ENCODE measurements at regions not wholly inside any gene's neighbourhood (a gene's known extent, or its start where the extent isn't known, plus 50 kb on each side); places are given as distances from the start of the nearest gene placed in this dataset.

- Mint-ChIP-seq H3K27ac (no peak overlapping the region), H3K4me1 (peaks cover 2% of the 10 kb centered on the region), H3K27me3 (peaks cover 46% of the 10 kb centered on the region), H3K4me3 (no peak overlapping the region), H3K36me3 (ENCODE audit: low read depth) (no peaks in the 10 kb centered on the region)
- ATAC-seq = no peak
- DNase-seq = no peak
- H3K9me3 ChIP-seq (ENCODE audit: control insufficient read depth, low read length, poor library complexity, severe bottlenecking) = no peaks in the 10 kb centered on the region
Measured at GRCh38 chr7:156438011-156438410, 202.6 kb upstream of the RNF32 start.

- Mint-ChIP-seq H3K4me3 (no peak overlapping the region), H3K4me1 (peaks cover 2% of the 10 kb centered on the region), H3K36me3 (ENCODE audit: low read depth) (no peaks in the 10 kb centered on the region), H3K27ac (no peak overlapping the region), H3K27me3 (peaks cover 37% of the 10 kb centered on the region)
- DNase-seq (no peak), ATAC-seq (no peak)
- no peaks in the 10 kb centered on the region for H3K9me3 ChIP-seq (ENCODE audit: control insufficient read depth, low read length, poor library complexity, severe bottlenecking)
Measured at GRCh38 chr7:156437021-156437614, 203.5 kb upstream of the RNF32 start.

GRCh38 chr7:156435486-156436231 is 204.9 kb upstream of the RNF32 start:
- Mint-ChIP-seq H3K4me3 (no peak overlapping the region), H3K27me3 (peaks cover 46% of the 10 kb centered on the region)

GRCh38 chr7:156434706-156435105 is 205.9 kb upstream of the RNF32 start:
- no peaks in the 10 kb centered on the region for H3K9me3 ChIP-seq (ENCODE audit: control insufficient read depth, low read length, poor library complexity, severe bottlenecking)
- Mint-ChIP-seq H3K27me3 (peaks cover 45% of the 10 kb centered on the region), H3K4me1 (peaks cover 2% of the 10 kb centered on the region), H3K36me3 (ENCODE audit: low read depth) (no peaks in the 10 kb centered on the region), H3K4me3 (no peak overlapping the region), H3K27ac (no peak overlapping the region)
- ATAC-seq (no peak), DNase-seq (no peak)

More at GRCh38 chr7:156435486-156436231, 204.9 kb upstream of the RNF32 start:
- no peaks in the 10 kb centered on the region for H3K36me3 Mint-ChIP-seq (ENCODE audit: low read depth)
- no peaks in the 10 kb centered on the region for H3K9me3 ChIP-seq (ENCODE audit: control insufficient read depth, low read length, poor library complexity, severe bottlenecking)
- peaks cover 2% of the 10 kb centered on the region for H3K4me1 Mint-ChIP-seq
- H3K27ac Mint-ChIP-seq = no peak overlapping the region
- no peak for DNase-seq
- no peak for ATAC-seq

- no peak overlapping the region for H3K27ac Mint-ChIP-seq
- no peak for ATAC-seq
- H3K9me3 ChIP-seq (ENCODE audit: control insufficient read depth, low read length, poor library complexity, severe bottlenecking) = no peaks in the 10 kb centered on the region
- DNase-seq = no peak
- no peak overlapping the region for H3K4me3 Mint-ChIP-seq
- H3K36me3 Mint-ChIP-seq (ENCODE audit: low read depth) = no peaks in the 10 kb centered on the region
- H3K4me1 Mint-ChIP-seq = peaks cover 2% of the 10 kb centered on the region
- H3K27me3 Mint-ChIP-seq = peaks cover 48% of the 10 kb centered on the region
Measured at GRCh38 chr7:156432018-156432417, 208.6 kb upstream of the RNF32 start.

GRCh38 chr7:156430109-156430508 is 210.5 kb upstream of the RNF32 start:
- H3K4me1 Mint-ChIP-seq = peaks cover 2% of the 10 kb centered on the region
- no peak overlapping the region for H3K4me3 Mint-ChIP-seq
- H3K27ac Mint-ChIP-seq = no peak overlapping the region
- no peak for DNase-seq
- H3K9me3 ChIP-seq (ENCODE audit: control insufficient read depth, low read length, poor library complexity, severe bottlenecking) = no peaks in the 10 kb centered on the region
- H3K27me3 Mint-ChIP-seq = peaks cover 45% of the 10 kb centered on the region
- no peaks in the 10 kb centered on the region for H3K36me3 Mint-ChIP-seq (ENCODE audit: low read depth)
- ATAC-seq = no peak

GRCh38 chr7:156429514-156429913 is 211.1 kb upstream of the RNF32 start:
- H3K9me3 ChIP-seq (ENCODE audit: control insufficient read depth, low read length, poor library complexity, severe bottlenecking) = no peaks in the 10 kb centered on the region
- H3K27ac Mint-ChIP-seq = no peak overlapping the region
- DNase-seq (no peak), ATAC-seq (no peak)
- peaks cover 1% of the 10 kb centered on the region for H3K4me1 Mint-ChIP-seq
- H3K4me3 Mint-ChIP-seq = no peak overlapping the region
- H3K27me3 Mint-ChIP-seq = peaks cover 45% of the 10 kb centered on the region
- H3K36me3 Mint-ChIP-seq (ENCODE audit: low read depth) = no peaks in the 10 kb centered on the region

GRCh38 chr7:156423876-156424275 is 216.7 kb upstream of the RNF32 start:
- H3K4me3 Mint-ChIP-seq = no peak overlapping the region
- DNase-seq = no peak

GRCh38 chr7:156420496-156420895 is 220.1 kb upstream of the RNF32 start:
- no peak overlapping the region for H3K27ac Mint-ChIP-seq
- DNase-seq (no peak), ATAC-seq (no peak)
- H3K27me3 Mint-ChIP-seq = peaks cover 24% of the 10 kb centered on the region
- no peaks in the 10 kb centered on the region for H3K4me1 Mint-ChIP-seq
- no peaks in the 10 kb centered on the region for H3K9me3 ChIP-seq (ENCODE audit: control insufficient read depth, low read length, poor library complexity, severe bottlenecking)
- no peak overlapping the region for H3K4me3 Mint-ChIP-seq
- H3K36me3 Mint-ChIP-seq (ENCODE audit: low read depth) = no peaks in the 10 kb centered on the region

More at GRCh38 chr7:156423876-156424275, 216.7 kb upstream of the RNF32 start:
- Mint-ChIP-seq H3K36me3 (ENCODE audit: low read depth) (no peaks in the 10 kb centered on the region), H3K27ac (no peak overlapping the region), H3K4me1 (no peaks in the 10 kb centered on the region), H3K27me3 (peaks cover 23% of the 10 kb centered on the region)
- H3K9me3 ChIP-seq (ENCODE audit: control insufficient read depth, low read length, poor library complexity, severe bottlenecking) = no peaks in the 10 kb centered on the region
- ATAC-seq = no peak

- no peak overlapping the region for H3K27ac Mint-ChIP-seq
- no peaks in the 10 kb centered on the region for H3K4me1 Mint-ChIP-seq
- H3K4me3 Mint-ChIP-seq = no peak overlapping the region
- H3K36me3 Mint-ChIP-seq (ENCODE audit: low read depth) = no peaks in the 10 kb centered on the region
- no peaks in the 10 kb centered on the region for H3K9me3 ChIP-seq (ENCODE audit: control insufficient read depth, low read length, poor library complexity, severe bottlenecking)
- H3K27me3 Mint-ChIP-seq = peaks cover 25% of the 10 kb centered on the region
- no peak for ATAC-seq
- DNase-seq = no peak
Measured at GRCh38 chr7:156419782-156420181, 220.8 kb upstream of the RNF32 start.

GRCh38 chr7:156402255-156402654 is 238.3 kb upstream of the RNF32 start:
- no peak overlapping the region for H3K4me3 Mint-ChIP-seq
- H3K36me3 Mint-ChIP-seq (ENCODE audit: low read depth) = no peaks in the 10 kb centered on the region
- no peak for DNase-seq
- H3K27me3 Mint-ChIP-seq = peaks cover 15% of the 10 kb centered on the region
- peaks cover 2% of the 10 kb centered on the region for H3K4me1 Mint-ChIP-seq
- H3K9me3 ChIP-seq (ENCODE audit: control insufficient read depth, low read length, poor library complexity, severe bottlenecking) = no peaks in the 10 kb centered on the region
- no peak for ATAC-seq
- H3K27ac Mint-ChIP-seq = no peak overlapping the region

- H3K27me3 Mint-ChIP-seq = peaks cover 19% of the 10 kb centered on the region
- DNase-seq (no peak), ATAC-seq (no peak)
- no peaks in the 10 kb centered on the region for H3K9me3 ChIP-seq (ENCODE audit: control insufficient read depth, low read length, poor library complexity, severe bottlenecking)
- no peaks in the 10 kb centered on the region for H3K36me3 Mint-ChIP-seq (ENCODE audit: low read depth)
- H3K4me3 Mint-ChIP-seq = no peak overlapping the region
- peaks cover 2% of the 10 kb centered on the region for H3K4me1 Mint-ChIP-seq
- no peak overlapping the region for H3K27ac Mint-ChIP-seq
Measured at GRCh38 chr7:156401617-156402016, 239.0 kb upstream of the RNF32 start.

GRCh38 chr7:156400046-156400445 is 240.5 kb upstream of the RNF32 start:
- ATAC-seq (no peak), DNase-seq (no peak)
- Mint-ChIP-seq H3K4me3 (no peak overlapping the region), H3K27me3 (peaks cover 19% of the 10 kb centered on the region), H3K36me3 (ENCODE audit: low read depth) (no peaks in the 10 kb centered on the region), H3K4me1 (peaks cover 2% of the 10 kb centered on the region), H3K27ac (no peak overlapping the region)
- no peaks in the 10 kb centered on the region for H3K9me3 ChIP-seq (ENCODE audit: control insufficient read depth, low read length, poor library complexity, severe bottlenecking)

GRCh38 chr7:156397249-156397648 is 243.3 kb upstream of the RNF32 start:
- no peak for DNase-seq
- ATAC-seq = no peak
- H3K9me3 ChIP-seq (ENCODE audit: control insufficient read depth, low read length, poor library complexity, severe bottlenecking) = no peaks in the 10 kb centered on the region
- Mint-ChIP-seq H3K27ac (no peak overlapping the region), H3K36me3 (ENCODE audit: low read depth) (no peaks in the 10 kb centered on the region), H3K4me3 (no peak overlapping the region), H3K27me3 (peaks cover 19% of the 10 kb centered on the region), H3K4me1 (peaks cover 2% of the 10 kb centered on the region)
